SH-SY5Y (cell line): ENCODE measurements at regions not wholly inside any gene's neighbourhood (a gene's known extent, or its start where the extent isn't known, plus 50 kb on each side); places are given as distances from the start of the nearest gene placed in this dataset.

Experiments
- GATA2 ChIP-seq: IDR thresholded peaks from 2 replicates; pipeline ENCODE4 v1.6.1; 2011; ENCODE audit warnings: mild to moderate bottlenecking, low read depth, low read length
- GATA3 ChIP-seq: IDR thresholded peaks from 2 replicates; pipeline ENCODE4 v1.6.1; 2011; ENCODE audit warnings: low read depth, mild to moderate bottlenecking, low read length, moderate library complexity

DNA sequence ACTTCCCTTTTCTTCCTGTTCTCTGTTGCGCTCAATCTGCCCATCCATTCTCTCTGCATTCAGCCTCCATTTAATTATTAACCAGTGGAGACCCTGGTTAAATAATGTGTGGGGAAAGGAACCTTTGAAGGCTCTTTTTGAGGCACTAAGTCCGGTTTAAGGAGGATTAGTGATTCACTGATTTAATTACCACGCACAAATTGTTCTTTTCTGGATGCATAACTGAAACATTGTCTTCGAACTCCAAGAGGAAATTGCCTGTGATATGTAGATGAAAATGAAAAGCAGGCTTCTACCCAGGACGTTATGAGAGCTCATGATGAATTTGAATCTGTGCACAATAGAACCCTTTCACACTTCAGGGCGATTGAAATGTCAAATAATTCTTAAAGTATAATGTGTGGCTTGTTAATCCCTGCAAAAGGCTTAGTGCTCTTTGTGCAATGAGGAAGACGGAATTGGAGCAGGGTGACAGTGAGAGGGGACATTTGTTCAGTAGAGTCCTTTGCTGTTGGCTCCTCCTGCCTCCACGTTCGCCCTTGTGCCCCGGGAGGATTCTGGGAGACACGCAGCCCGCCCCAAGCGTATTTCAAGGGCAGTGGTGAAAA, 51.1 kb upstream of the ZNF236 start:
- TF ChIP-seq GATA2: no peak
- TF ChIP-seq GATA3: no peak

- TF ChIP-seq GATA2 (no peak), GATA3 (no peak)
Measured at GRCh38 chr18:76767954-76768353, 54.4 kb upstream of the ZNF236 start.

- TF ChIP-seq GATA3 (no peak), GATA2 (no peak)
Measured at GRCh38 chr18:76766429-76766828, 55.9 kb upstream of the ZNF236 start.

DNA sequence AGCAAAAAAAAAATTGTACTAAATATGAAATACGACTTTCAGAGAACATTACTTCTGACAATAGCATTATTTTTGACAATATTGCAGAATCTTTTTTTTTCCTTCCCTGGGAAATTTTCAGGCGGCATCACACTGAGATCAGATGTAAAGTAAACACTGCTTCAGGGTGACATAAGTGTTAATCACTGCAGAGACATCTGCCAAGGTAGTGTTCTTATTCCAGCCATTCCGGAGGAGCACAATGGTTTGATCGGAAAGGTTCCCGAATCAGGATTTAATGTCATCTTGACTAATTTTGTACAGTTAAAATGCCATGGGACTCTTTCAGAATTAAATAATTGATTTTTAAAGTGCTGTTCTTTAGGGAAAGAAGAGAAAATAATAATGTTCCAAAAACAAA, 56.7 kb upstream of the ZNF236 start:
- no peak for TF ChIP-seq GATA2
- TF ChIP-seq GATA3: no peak

DNA sequence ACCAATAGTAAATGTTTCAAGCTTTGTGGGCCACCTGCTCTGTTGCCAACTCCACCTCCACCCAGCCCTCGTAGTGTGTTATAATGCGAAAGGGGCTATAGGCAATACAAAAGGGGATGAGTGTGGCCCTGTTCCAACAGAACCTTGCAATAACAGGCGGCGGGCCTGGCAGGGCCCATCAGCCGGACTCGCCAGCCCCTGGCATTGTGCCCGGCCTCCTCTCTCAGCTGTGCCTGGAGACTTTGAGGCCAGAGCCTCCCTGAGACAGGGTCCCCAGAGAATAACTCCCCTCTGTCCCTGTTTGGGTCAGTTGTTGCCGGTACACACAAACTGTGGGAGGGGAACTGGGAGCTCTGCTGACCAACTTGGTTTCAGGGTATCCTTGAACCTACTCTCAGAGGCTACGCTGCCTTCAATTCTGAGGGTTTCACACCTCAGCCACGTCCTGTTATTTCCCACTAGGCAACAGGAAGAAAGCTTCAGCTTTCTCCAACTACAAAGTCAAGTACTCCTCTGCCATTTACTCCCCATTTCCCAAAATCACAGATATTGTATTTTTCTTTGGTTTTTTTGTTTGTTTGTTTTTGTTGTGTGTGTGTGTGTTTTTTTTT, 58.0 kb upstream of the ZNF236 start:
- TF ChIP-seq GATA3 (no peak), GATA2 (no peak)

DNA sequence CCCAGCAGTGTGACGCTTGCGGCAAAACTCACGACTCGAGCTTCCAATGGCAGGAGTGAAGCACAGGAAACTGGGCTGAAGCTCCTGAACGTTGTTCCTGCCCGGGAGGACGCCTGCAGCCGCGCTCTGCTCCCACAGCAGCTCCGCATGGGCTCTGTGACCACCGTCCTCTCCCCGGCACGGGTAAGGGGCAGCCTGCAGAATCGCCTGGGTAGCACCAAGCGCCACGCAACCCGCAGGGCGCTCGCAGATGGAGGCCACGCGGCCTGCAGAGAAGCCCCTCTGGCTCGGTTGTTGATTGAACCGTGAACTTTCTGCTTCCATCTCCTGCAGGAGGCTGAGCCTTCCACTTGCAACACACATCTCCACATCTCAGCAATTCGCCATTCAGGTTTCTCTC, 63.3 kb upstream of the ZNF236 start:
- TF ChIP-seq GATA2: no peak
- TF ChIP-seq GATA3: no peak

DNA sequence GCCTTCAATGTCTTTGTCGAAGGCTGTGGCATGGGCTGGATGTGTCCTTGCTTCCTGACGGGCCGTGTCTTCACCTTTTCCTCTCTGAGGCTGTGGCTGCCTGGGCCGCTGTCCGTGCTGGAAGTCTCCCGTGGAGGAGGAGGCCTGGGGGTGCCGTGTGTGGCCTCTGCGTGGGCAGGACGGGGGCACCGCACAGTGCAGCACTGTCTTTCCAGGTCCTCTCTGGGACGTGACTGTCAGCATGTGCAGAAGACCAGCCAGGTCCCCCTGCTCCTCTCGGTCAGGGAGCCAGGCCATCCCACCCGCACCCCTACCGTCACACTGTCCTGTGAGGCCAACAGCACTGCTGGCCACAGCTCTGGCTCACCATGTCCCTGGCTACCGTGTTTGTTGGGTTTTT, 64.4 kb upstream of the ZNF236 start:
- TF ChIP-seq GATA2: no peak
- TF ChIP-seq GATA3: no peak

- TF ChIP-seq GATA2 (no peak), GATA3 (no peak)
Measured at GRCh38 chr18:76757335-76757734, 65.0 kb upstream of the ZNF236 start.

- no peak for TF ChIP-seq GATA3
- TF ChIP-seq GATA2: no peak
Measured at GRCh38 chr18:76756531-76757253, 65.7 kb upstream of the ZNF236 start.

GRCh38 chr18:76754351-76754750, 68.0 kb upstream of the ZNF236 start:
- TF ChIP-seq GATA3 (no peak), GATA2 (no peak)

GRCh38 chr18:76752400-76752799, 70.0 kb upstream of the ZNF236 start:
- TF ChIP-seq GATA2: no peak
- TF ChIP-seq GATA3: no peak

GRCh38 chr18:76750917-76751890, 71.2 kb upstream of the ZNF236 start:
- TF ChIP-seq GATA3: no peak
- no peak for TF ChIP-seq GATA2

GRCh38 chr18:76750269-76750668, 72.1 kb upstream of the ZNF236 start:
- TF ChIP-seq GATA2: no peak
- TF ChIP-seq GATA3: no peak

DNA sequence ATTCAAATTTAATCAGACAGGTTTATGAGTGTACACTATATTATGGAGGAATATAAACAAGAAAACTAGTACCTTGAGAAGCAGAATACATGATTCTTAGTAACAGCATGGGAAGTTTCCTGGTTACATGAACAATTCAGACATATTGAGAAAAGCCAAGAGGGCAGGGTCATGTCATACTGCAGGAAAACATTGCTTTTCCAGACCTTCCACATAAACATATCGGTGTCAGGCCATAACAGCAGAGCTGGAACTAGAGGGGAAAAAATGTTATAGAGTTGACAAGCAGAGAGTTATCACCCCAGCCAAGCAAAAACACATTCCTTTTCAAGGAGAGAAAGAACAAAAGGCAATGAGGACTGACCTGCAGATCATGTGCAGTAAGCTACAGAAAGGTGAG, 74.7 kb upstream of the ZNF236 start:
- TF ChIP-seq GATA3 (no peak), GATA2 (no peak)
